ENCODE measurements at regions not wholly inside any gene's neighbourhood (a gene's known extent, or its start where the extent isn't known, plus 50 kb on each side); places are given as distances from the start of the nearest gene placed in this dataset.
"Not testable (repeated sequence)": the region's sequence is repeated elsewhere in the genome, so short reads cannot be mapped to it uniquely, and the experiment has no call there.

- no peak for DNase-seq (ENCODE audit: low spot score)
Measured at GRCh38 chr11:41519696-41520095, 60.2 kb upstream of the LRRC4C start.

GRCh38 chr11:41522391-41522790 lies 62.9 kb upstream of the LRRC4C start:
- DNase-seq (ENCODE audit: low spot score): no peak

- DNase-seq (ENCODE audit: low spot score): no peak
Measured at GRCh38 chr11:41522899-41523672, 63.6 kb upstream of the LRRC4C start.

- DNase-seq (ENCODE audit: low spot score): no peak
Measured at GRCh38 chr11:41527530-41527929, 68.1 kb upstream of the LRRC4C start.

- no peak for DNase-seq (ENCODE audit: low spot score)
Measured at GRCh38 chr11:41532413-41532812, 73.0 kb upstream of the LRRC4C start.

- DNase-seq (ENCODE audit: low spot score): no peak
Measured at GRCh38 chr11:41533761-41534160, 74.3 kb upstream of the LRRC4C start.

GRCh38 chr11:41534391-41534790 lies 74.9 kb upstream of the LRRC4C start:
- no peak for DNase-seq (ENCODE audit: low spot score)

- DNase-seq (ENCODE audit: low spot score): no peak
Measured at GRCh38 chr11:41534861-41535260, 75.4 kb upstream of the LRRC4C start.

GRCh38 chr11:41536021-41536568 lies 76.6 kb upstream of the LRRC4C start:
- DNase-seq (ENCODE audit: low spot score): no peak

GRCh38 chr11:41544902-41545301 lies 85.5 kb upstream of the LRRC4C start:
- not testable (repeated sequence) for DNase-seq (ENCODE audit: low spot score)

GRCh38 chr11:41578421-41579051 lies 119.1 kb upstream of the LRRC4C start:
- DNase-seq (ENCODE audit: low spot score): peak; percentile 93

GRCh38 chr11:41579546-41579945 lies 120.1 kb upstream of the LRRC4C start:
- DNase-seq (ENCODE audit: low spot score): no peak

- DNase-seq (ENCODE audit: low spot score): no peak
Measured at GRCh38 chr11:41609511-41609910, 150.1 kb upstream of the LRRC4C start.

- DNase-seq (ENCODE audit: low spot score): peak; percentile 23
Measured at GRCh38 chr11:41612415-41612814, 153.0 kb upstream of the LRRC4C start.

GRCh38 chr11:41613326-41613725 lies 153.9 kb upstream of the LRRC4C start:
- no peak for DNase-seq (ENCODE audit: low spot score)

- no peak for DNase-seq (ENCODE audit: low spot score)
Measured at GRCh38 chr11:41622707-41623359, 163.4 kb upstream of the LRRC4C start.

GRCh38 chr11:41659985-41660384 lies 200.5 kb upstream of the LRRC4C start:
- peak; percentile 87 for DNase-seq (ENCODE audit: low spot score)

GRCh38 chr11:41660585-41660984 lies 201.1 kb upstream of the LRRC4C start:
- peak; percentile 59 for DNase-seq (ENCODE audit: low spot score)

GRCh38 chr11:41665441-41666360 lies 206.2 kb upstream of the LRRC4C start:
- DNase-seq (ENCODE audit: low spot score): no peak

GRCh38 chr11:41666951-41667653 lies 207.7 kb upstream of the LRRC4C start:
- no peak for DNase-seq (ENCODE audit: low spot score)

- DNase-seq (ENCODE audit: low spot score): no peak
Measured at GRCh38 chr11:41675205-41675604, 215.8 kb upstream of the LRRC4C start.

Measured in H4 (cell line).